Activated T-cell treated with anti-CD3 and anti-CD28 coated beads, Interleukin-2, amount 50 U/mL, for 4 hours (primary cell): ENCODE measurements at regions not wholly inside any gene's neighbourhood (a gene's known extent, or its start where the extent isn't known, plus 50 kb on each side); places are given as distances from the start of the nearest gene placed in this dataset.

Experiments
- ATAC-seq, 2 donors: fragments of 200-7000 bp; cut with Tn5 transposase; one replicate each; pipeline ENCODE4 v1.10.0; 2021
- DNase-seq: peaks from one replicate; pipeline ENCODE4 v3.0.0-alpha.2; 2020
- H3K27me3 Mint-ChIP-seq: one replicate; pipeline ENCODE4 v1.8.0; 2021; ENCODE audit warnings: low read depth, mixed read lengths
- H3K36me3 Mint-ChIP-seq: one replicate; pipeline ENCODE4 v1.8.0; 2022; ENCODE audit warnings: mixed read lengths; ENCODE audit not compliant: insufficient read depth
- H3K4me1 Mint-ChIP-seq: one replicate; pipeline ENCODE4 v1.8.0; 2021; ENCODE audit warnings: low read depth, mixed read lengths
- H3K4me3 Mint-ChIP-seq: one replicate; pipeline ENCODE4 v1.8.0; 2021; ENCODE audit warnings: mild to moderate bottlenecking, moderate library complexity, mixed read lengths
- H3K9me3 Mint-ChIP-seq: one replicate; pipeline ENCODE4 v1.8.0; 2021; ENCODE audit warnings: mixed read lengths

- Mint-ChIP-seq H3K4me3 (no peak overlapping the region), H3K4me1 (no peaks in the 10 kb centered on the region), H3K27me3 (peaks cover 30% of the 10 kb centered on the region), H3K36me3 (no peaks in the 10 kb centered on the region), H3K9me3 (no peaks in the 10 kb centered on the region)
- no peak for DNase-seq
- ATAC-seq: no peak
Measured at GRCh38 chr17:74113326-74113725, 90.2 kb upstream of the RPL38 start.

GRCh38 chr17:74113952-74114351 lies 89.5 kb upstream of the RPL38 start:
- Mint-ChIP-seq H3K27me3 (peaks cover 33% of the 10 kb centered on the region), H3K4me3 (no peak overlapping the region), H3K36me3 (no peaks in the 10 kb centered on the region), H3K4me1 (no peaks in the 10 kb centered on the region), H3K9me3 (no peaks in the 10 kb centered on the region)
- DNase-seq: no peak
- no peak for ATAC-seq

DNA sequence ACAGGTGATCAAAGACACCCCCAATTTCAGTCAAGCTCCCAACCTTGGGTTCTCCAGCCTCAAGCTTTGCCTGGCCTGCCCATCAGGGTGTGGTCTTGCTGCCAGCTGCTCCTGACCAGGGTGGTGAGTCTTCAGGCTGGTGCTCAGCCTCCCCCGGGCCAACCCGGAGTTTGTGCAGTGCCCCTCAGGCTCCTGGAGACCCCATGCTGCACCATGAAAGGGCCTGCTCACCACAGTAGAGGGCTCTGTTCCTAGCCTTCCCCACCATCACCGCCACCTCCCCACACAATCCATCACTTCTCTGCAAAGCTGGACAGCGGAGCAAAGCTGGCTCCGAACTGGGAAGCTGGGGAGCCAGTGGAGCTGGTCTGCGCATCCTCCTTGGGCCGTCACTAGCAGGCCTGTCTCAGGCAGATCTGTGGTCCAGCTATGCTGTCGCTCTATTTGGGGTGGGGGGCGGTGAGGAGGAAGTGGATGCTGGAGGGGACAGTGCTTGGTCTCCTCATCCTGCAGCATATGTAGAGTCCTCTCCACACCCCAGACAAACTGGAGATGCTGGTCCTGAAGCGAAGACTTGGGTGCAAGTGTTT lies 88.5 kb upstream of the RPL38 start:
- no peaks in the 10 kb centered on the region for H3K36me3 Mint-ChIP-seq
- ATAC-seq: no peak

GRCh38 chr17:74115586-74115985 lies 87.9 kb upstream of the RPL38 start:
- Mint-ChIP-seq H3K27me3 (peaks cover 26% of the 10 kb centered on the region), H3K36me3 (no peaks in the 10 kb centered on the region), H3K4me3 (no peak overlapping the region), H3K4me1 (no peaks in the 10 kb centered on the region), H3K9me3 (no peaks in the 10 kb centered on the region)
- DNase-seq (no peak), ATAC-seq (no peak)

More for the DNA sequence above, 88.5 kb upstream of the RPL38 start:
- no peak overlapping the region for H3K4me3 Mint-ChIP-seq
- peaks cover 26% of the 10 kb centered on the region for H3K27me3 Mint-ChIP-seq
- DNase-seq: no peak
- no peaks in the 10 kb centered on the region for H3K4me1 Mint-ChIP-seq
- H3K9me3 Mint-ChIP-seq: no peaks in the 10 kb centered on the region

GRCh38 chr17:74116087-74116717 lies 87.3 kb upstream of the RPL38 start:
- H3K4me1 Mint-ChIP-seq: no peaks in the 10 kb centered on the region
- DNase-seq (no peak), ATAC-seq (no peak)
- no peak overlapping the region for H3K4me3 Mint-ChIP-seq
- H3K27me3 Mint-ChIP-seq: peaks cover 26% of the 10 kb centered on the region
- no peaks in the 10 kb centered on the region for H3K9me3 Mint-ChIP-seq
- no peaks in the 10 kb centered on the region for H3K36me3 Mint-ChIP-seq

DNA sequence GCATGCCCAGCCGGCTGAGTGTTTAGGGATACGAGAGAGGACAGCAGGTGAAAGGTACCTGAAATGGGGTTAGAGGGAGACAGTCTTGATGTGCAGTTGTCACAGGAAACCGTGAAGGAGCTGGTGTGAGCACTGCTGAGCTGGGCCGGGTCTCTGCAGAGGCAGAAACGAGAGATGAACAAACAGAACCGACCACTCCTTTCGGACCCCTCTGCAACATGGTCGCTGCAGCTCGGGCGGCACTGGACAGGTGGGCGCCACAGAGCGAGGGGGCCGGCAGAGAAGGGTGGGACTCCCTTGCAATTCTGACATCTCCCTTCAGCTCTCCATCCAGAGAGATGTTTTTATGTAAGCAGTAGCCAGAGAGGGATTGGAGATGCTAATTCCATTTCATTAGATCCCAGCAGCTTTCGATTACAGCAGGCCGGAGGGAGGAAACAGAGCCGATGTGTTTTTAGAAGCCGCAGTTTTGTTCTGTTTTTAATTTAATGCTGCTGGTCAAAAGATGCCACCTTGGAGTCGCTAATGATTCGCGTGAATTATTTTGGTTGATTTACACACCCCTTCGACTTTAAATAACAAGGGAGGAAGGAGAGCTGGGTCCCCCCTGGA lies 86.3 kb upstream of the RPL38 start:
- no peaks in the 10 kb centered on the region for H3K9me3 Mint-ChIP-seq
- H3K27me3 Mint-ChIP-seq: peaks cover 29% of the 10 kb centered on the region
- no peaks in the 10 kb centered on the region for H3K36me3 Mint-ChIP-seq
- ATAC-seq (no peak), DNase-seq (no peak)
- no peak overlapping the region for H3K4me3 Mint-ChIP-seq
- H3K4me1 Mint-ChIP-seq: no peaks in the 10 kb centered on the region

DNA sequence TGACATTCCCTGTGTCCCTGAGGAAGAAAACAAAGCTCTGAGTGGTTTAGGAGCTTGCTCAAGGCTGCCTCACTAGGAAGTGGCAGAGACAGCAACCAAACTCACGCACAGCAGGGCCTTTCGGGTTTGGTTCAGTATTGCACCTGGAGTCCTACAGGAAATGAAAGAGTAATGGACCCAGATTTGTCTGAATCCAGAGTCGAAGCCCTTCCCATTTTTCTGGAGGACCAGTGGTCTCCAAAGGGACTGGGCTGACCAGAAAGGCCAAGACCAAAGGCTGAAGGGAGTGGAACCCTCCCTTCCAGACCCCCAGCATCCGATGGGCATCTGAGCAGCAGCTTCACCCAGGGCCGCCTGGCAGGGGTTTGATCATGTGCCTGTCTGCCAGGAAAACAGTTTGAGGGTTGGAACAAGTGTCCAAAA lies 85.5 kb upstream of the RPL38 start:
- ATAC-seq: no peak
- DNase-seq: no peak
- no peak overlapping the region for H3K4me3 Mint-ChIP-seq
- peaks cover 29% of the 10 kb centered on the region for H3K27me3 Mint-ChIP-seq
- no peaks in the 10 kb centered on the region for H3K9me3 Mint-ChIP-seq
- no peaks in the 10 kb centered on the region for H3K36me3 Mint-ChIP-seq
- no peaks in the 10 kb centered on the region for H3K4me1 Mint-ChIP-seq

DNA sequence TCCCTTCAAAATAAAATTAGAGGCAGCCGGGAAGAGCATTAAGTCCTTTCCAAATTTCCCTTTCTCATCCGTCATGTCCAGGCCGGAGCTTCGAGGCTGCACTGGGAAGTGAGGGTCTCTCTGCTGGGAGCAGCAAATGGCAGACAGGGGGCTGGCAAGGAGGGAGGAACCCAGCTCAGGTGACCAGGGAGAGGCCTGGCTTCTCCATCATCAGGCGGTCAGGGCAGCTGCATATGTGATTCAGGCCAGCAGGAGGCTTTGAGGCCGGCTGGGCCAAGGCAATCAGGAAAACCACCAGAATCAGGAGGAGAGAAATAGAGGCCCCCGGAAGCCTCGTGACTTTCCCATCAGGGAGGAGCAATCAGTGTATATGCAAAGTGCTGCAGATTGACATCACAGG lies 85.0 kb upstream of the RPL38 start:
- H3K27me3 Mint-ChIP-seq: peaks cover 32% of the 10 kb centered on the region
- DNase-seq (no peak), ATAC-seq (no peak)
- no peaks in the 10 kb centered on the region for H3K9me3 Mint-ChIP-seq
- H3K4me1 Mint-ChIP-seq: no peaks in the 10 kb centered on the region
- H3K36me3 Mint-ChIP-seq: no peaks in the 10 kb centered on the region
- no peak overlapping the region for H3K4me3 Mint-ChIP-seq

DNA sequence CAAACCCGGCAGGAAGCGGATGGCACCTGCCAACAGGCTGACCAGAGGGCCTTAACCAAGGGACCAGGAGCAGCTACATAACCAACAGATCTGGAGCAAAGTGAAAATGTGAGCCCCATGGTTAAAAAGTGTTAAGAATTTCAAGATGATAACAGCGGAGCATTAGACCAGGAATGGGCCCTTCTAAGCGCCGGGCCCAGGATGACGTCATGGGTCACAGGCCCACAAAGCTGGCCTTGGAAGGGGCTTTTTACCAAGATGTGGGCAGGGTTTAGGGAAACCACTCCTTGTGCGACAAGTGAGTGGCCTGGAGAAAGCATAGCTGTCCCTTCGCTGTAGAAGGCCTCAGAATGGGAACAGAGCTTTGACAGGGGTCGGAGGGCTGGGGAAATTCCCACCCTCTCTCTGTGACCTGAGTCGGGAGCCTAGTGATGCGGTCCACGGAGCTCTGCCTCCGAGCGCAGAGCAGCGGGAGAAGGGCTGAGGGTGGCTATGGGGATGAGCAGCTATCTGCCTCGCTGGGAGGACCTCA lies 84.4 kb upstream of the RPL38 start:
- Mint-ChIP-seq H3K27me3 (peaks cover 34% of the 10 kb centered on the region), H3K4me1 (no peaks in the 10 kb centered on the region)
- no peak for ATAC-seq

GRCh38 chr17:74119965-74120364 lies 83.5 kb upstream of the RPL38 start:
- Mint-ChIP-seq H3K9me3 (no peaks in the 10 kb centered on the region), H3K4me1 (no peaks in the 10 kb centered on the region), H3K36me3 (no peaks in the 10 kb centered on the region), H3K4me3 (no peak overlapping the region), H3K27me3 (peaks cover 36% of the 10 kb centered on the region)
- ATAC-seq (no peak), DNase-seq (no peak)

More for the DNA sequence above, 84.4 kb upstream of the RPL38 start:
- H3K36me3 Mint-ChIP-seq: no peaks in the 10 kb centered on the region
- no peak for DNase-seq
- H3K9me3 Mint-ChIP-seq: no peaks in the 10 kb centered on the region
- no peak overlapping the region for H3K4me3 Mint-ChIP-seq

GRCh38 chr17:74123350-74123749 lies 80.1 kb upstream of the RPL38 start:
- H3K27me3 Mint-ChIP-seq: peaks cover 35% of the 10 kb centered on the region
- DNase-seq (no peak), ATAC-seq (no peak)
- no peaks in the 10 kb centered on the region for H3K36me3 Mint-ChIP-seq
- H3K4me1 Mint-ChIP-seq: no peaks in the 10 kb centered on the region
- H3K9me3 Mint-ChIP-seq: no peaks in the 10 kb centered on the region
- no peak overlapping the region for H3K4me3 Mint-ChIP-seq

- Mint-ChIP-seq H3K9me3 (no peaks in the 10 kb centered on the region), H3K27me3 (peaks cover 36% of the 10 kb centered on the region), H3K4me3 (no peak overlapping the region), H3K4me1 (no peaks in the 10 kb centered on the region), H3K36me3 (no peaks in the 10 kb centered on the region)
- DNase-seq: no peak
- ATAC-seq: no peak
Measured at GRCh38 chr17:74123866-74124444, 79.5 kb upstream of the RPL38 start.

DNA sequence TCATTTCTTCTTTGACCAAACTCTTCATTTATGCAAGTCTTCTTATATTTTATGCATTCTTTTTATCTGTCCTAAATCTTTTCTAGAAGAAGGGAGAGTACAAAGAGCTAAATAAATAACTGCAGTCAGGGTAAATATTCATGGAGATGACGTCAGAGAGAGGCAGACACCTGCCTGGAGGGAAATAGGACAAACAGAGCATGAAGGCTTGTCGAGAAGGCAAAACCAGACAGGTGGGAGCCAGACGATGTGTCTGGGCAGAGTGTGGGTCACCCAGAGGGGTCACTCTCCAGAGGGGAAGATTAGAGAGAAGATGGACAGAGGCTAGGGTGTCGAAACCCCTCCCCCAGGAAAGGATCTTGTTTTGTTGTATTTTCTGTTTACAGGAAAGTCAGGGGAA lies 78.3 kb upstream of the RPL38 start:
- Mint-ChIP-seq H3K9me3 (no peaks in the 10 kb centered on the region), H3K4me3 (no peak overlapping the region), H3K4me1 (no peaks in the 10 kb centered on the region), H3K36me3 (no peaks in the 10 kb centered on the region), H3K27me3 (peaks cover 36% of the 10 kb centered on the region)
- DNase-seq (no peak), ATAC-seq (no peak)

DNA sequence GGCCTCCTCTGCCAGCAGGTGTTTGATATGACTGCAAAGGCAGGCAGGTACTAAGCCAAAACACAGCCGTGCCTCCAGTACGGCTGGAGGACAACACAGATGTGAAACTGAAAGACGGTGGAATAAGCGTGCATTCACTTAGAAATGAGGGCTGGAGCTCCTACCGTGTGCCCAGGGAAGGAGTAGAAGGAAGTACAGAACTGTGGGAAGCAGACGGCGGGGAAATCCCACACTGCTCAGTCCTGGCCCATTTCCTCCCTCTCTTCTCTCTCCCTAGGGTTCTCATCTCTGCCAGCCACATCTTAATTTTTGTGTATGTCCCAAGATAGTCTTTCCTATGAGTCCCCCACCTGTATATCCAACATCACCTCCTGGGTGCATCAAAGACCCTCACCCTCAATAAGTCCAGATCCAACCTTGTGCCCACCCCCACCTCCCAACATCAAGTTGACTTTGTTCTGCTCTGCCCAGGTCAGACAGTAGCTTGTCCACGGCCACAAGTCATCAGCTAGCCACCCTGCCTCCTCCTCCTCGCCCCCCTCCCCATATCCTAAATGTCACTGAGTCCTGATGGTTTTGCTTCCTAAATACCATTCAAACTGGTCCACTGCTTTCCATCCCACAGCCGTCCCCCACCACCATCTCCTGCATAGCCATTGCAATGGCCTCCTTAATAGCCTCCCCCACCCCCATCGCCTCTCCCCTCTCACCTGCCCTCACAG lies 77.1 kb upstream of the RPL38 start:
- ATAC-seq (no peak), DNase-seq (no peak)
- H3K4me3 Mint-ChIP-seq: no peak overlapping the region
- H3K9me3 Mint-ChIP-seq: no peaks in the 10 kb centered on the region
- H3K36me3 Mint-ChIP-seq: no peaks in the 10 kb centered on the region
- H3K27me3 Mint-ChIP-seq: peaks cover 44% of the 10 kb centered on the region
- no peaks in the 10 kb centered on the region for H3K4me1 Mint-ChIP-seq
